ENCODE measurements at regions not wholly inside any gene's neighbourhood (a gene's known extent, or its start where the extent isn't known, plus 50 kb on each side); places are given as distances from the start of the nearest gene placed in this dataset.
"Not testable (repeated sequence)": the region's sequence is repeated elsewhere in the genome, so short reads cannot be mapped to it uniquely, and the experiment has no call there.

GRCh38 chr7:106523482-106523881 lies 137.5 kb downstream of the CCDC71L start:
- ATAC-seq = no peak
- DNase-seq = no peak

GRCh38 chr7:106522696-106523095 lies 138.3 kb downstream of the CCDC71L start:
- DNase-seq = no peak
- no peak for ATAC-seq

GRCh38 chr7:106521541-106521940 lies 139.4 kb downstream of the CCDC71L start:
- no peak for ATAC-seq
- DNase-seq = no peak

GRCh38 chr7:106520962-106521514 lies 139.9 kb downstream of the CCDC71L start:
- DNase-seq (no peak), ATAC-seq (no peak)

- no peak for ATAC-seq
- no peak for DNase-seq
These were observed 142.0 kb downstream of the CCDC71L start for GRCh38 chr7:106518967-106519366.

- DNase-seq (no peak), ATAC-seq (no peak)
These were observed 142.7 kb downstream of the CCDC71L start for GRCh38 chr7:106518239-106518638.

- ATAC-seq = no peak
- DNase-seq = no peak
These were observed 143.4 kb downstream of the CCDC71L start for GRCh38 chr7:106517508-106517907.

- DNase-seq (no peak), ATAC-seq (no peak)
These were observed 145.6 kb downstream of the CCDC71L start for GRCh38 chr7:106515321-106515720.

- ATAC-seq (no peak), DNase-seq (no peak)
These were observed 146.1 kb downstream of the CCDC71L start for GRCh38 chr7:106514881-106515280.

GRCh38 chr7:106512217-106512616 lies 148.7 kb downstream of the CCDC71L start:
- no peak for DNase-seq
- ATAC-seq = no peak

- DNase-seq (peak; percentile 20), ATAC-seq (peak; percentile 88)
These were observed 156.3 kb downstream of the CCDC71L start for GRCh38 chr7:106504645-106505044.

- DNase-seq (peak; percentile 6), ATAC-seq (no peak)
These were observed 156.8 kb downstream of the CCDC71L start for GRCh38 chr7:106504207-106504606.

- ATAC-seq (no peak), DNase-seq (no peak)
These were observed 157.3 kb downstream of the CCDC71L start for GRCh38 chr7:106503626-106504025.

GRCh38 chr7:106501605-106502580 lies 159.1 kb downstream of the CCDC71L start:
- no peak for ATAC-seq

GRCh38 chr7:106499897-106500296 lies 161.1 kb downstream of the CCDC71L start:
- DNase-seq (no peak), ATAC-seq (no peak)

More at GRCh38 chr7:106501605-106502580, 159.1 kb downstream of the CCDC71L start:
- DNase-seq = no peak

GRCh38 chr7:106498005-106498404 lies 163.0 kb downstream of the CCDC71L start:
- ATAC-seq, DNase-seq: not testable (repeated sequence)

GRCh38 chr7:106493041-106493731 lies 167.8 kb downstream of the CCDC71L start:
- no peak for ATAC-seq
- DNase-seq = no peak

GRCh38 chr7:106488465-106488864 lies 172.5 kb downstream of the CCDC71L start:
- no peak for DNase-seq

GRCh38 chr7:106487892-106488291 lies 173.1 kb downstream of the CCDC71L start:
- DNase-seq (no peak), ATAC-seq (no peak)

More at GRCh38 chr7:106488465-106488864, 172.5 kb downstream of the CCDC71L start:
- no peak for ATAC-seq

- no peak for DNase-seq
- no peak for ATAC-seq
These were observed 174.6 kb downstream of the CCDC71L start for GRCh38 chr7:106486331-106486730.

GRCh38 chr7:106485919-106486318 lies 175.0 kb downstream of the CCDC71L start:
- ATAC-seq = no peak
- DNase-seq = no peak

GRCh38 chr7:106485031-106485551 lies 175.9 kb downstream of the CCDC71L start:
- ATAC-seq (peak; percentile 75), DNase-seq (no peak)

GRCh38 chr7:106484562-106484961 lies 176.4 kb downstream of the CCDC71L start:
- ATAC-seq (no peak), DNase-seq (no peak)

Data from stimulated activated naive CD8-positive, alpha-beta T cell treated with anti-CD3 and anti-CD28 coated beads, Interleukin-15, Interleukin-2, amounts not matched to agents 100 U/mL and 50 U/mL, for 24 hours (primary cell).